DND-41 (cell line): ENCODE measurements at regions not wholly inside any gene's neighbourhood (a gene's known extent, or its start where the extent isn't known, plus 50 kb on each side); places are given as distances from the start of the nearest gene placed in this dataset.
"Not testable (repeated sequence)": the region's sequence is repeated elsewhere in the genome, so short reads cannot be mapped to it uniquely, and the experiment has no call there.

Experiments used
- ATAC-seq: fragments of 200-7000 bp; cut with Tn5 transposase; 3 replicates; pipeline ENCODE4 v1.9.1; 2021; ENCODE audit warnings: low read depth; ENCODE audit not compliant: insufficient read depth
- DNase-seq: peaks from one replicate; pipeline ENCODE4 v3.0.0-alpha.2; 2020
- H2AFZ ChIP-seq: 2 replicates; pipeline ENCODE4 v1.6.0; 2012; ENCODE audit warnings: low read depth, low read length
- H3K27ac ChIP-seq: 2 replicates; pipeline ENCODE4 v1.5.1; 2012; ENCODE audit warnings: low read length, inconsistent platforms
- H3K27me3 ChIP-seq: fragments of 200-600 bp; sonication (generic); 2 replicates; pipeline ENCODE4 v1.6.0; 2012; ENCODE audit warnings: low read length, mild to moderate bottlenecking, inconsistent platforms; ENCODE audit not compliant: insufficient read depth, poor library complexity
- H3K36me3 ChIP-seq: 2 replicates; pipeline ENCODE4 v1.5.1; 2012; ENCODE audit warnings: low read length, inconsistent platforms; ENCODE audit not compliant: insufficient read depth
- H3K4me1 ChIP-seq: 2 replicates; pipeline ENCODE4 v1.5.1; 2012; ENCODE audit warnings: mild to moderate bottlenecking, low read length; ENCODE audit not compliant: insufficient read depth
- H3K4me2 ChIP-seq: 2 replicates; pipeline ENCODE4 v1.6.0; 2012; ENCODE audit warnings: mild to moderate bottlenecking, moderate library complexity, low read length, inconsistent platforms; ENCODE audit not compliant: insufficient read depth
- H3K4me3 ChIP-seq, 2 experiments: fragments of 200-600 bp in 1 of 2; shearing (Covaris generic) in 1 of 2; 2 replicates each; pipeline ENCODE4 v1.5.1; 2012 to 2016; ENCODE audit warnings: inconsistent platforms in 2 of 2, low read length in 2 of 2, mild to moderate bottlenecking in 2 of 2, low read depth in 1 of 2, moderate library complexity in 1 of 2
- H3K79me2 ChIP-seq: 2 replicates; pipeline ENCODE4 v1.6.0; 2012; ENCODE audit warnings: low read length, inconsistent platforms; ENCODE audit not compliant: insufficient read depth
- H3K9ac ChIP-seq: 2 replicates; pipeline ENCODE4 v1.6.0; 2012; ENCODE audit warnings: low read depth, mild to moderate bottlenecking, inconsistent platforms, low read length, moderate library complexity
- H3K9me3 ChIP-seq: 2 replicates; pipeline ENCODE4 v1.5.1; 2012; ENCODE audit warnings: low read length, moderate library complexity, mild to moderate bottlenecking, inconsistent platforms; ENCODE audit not compliant: insufficient read depth, severe bottlenecking
- H4K20me1 ChIP-seq: 2 replicates; pipeline ENCODE4 v1.6.0; 2012; ENCODE audit warnings: low read length; ENCODE audit not compliant: insufficient read depth
- EZH2 ChIP-seq: IDR thresholded peaks from 3 replicates; pipeline ENCODE4 v1.6.1; 2012; ENCODE audit warnings: borderline replicate concordance, low read depth, mild to moderate bottlenecking, moderate library complexity, low read length, inconsistent platforms; ENCODE audit not compliant: severe bottlenecking
- TF ChIP-seq, protein P1 (sequence below): IDR thresholded peaks from 2 replicates; pipeline ENCODE4 v1.5.1; 2012; ENCODE audit warnings: borderline replicate concordance, low read length, moderate library complexity, mild to moderate bottlenecking; ENCODE audit not compliant: poor library complexity, severe bottlenecking; ENCODE audit errors: extremely low read depth

DNA sequence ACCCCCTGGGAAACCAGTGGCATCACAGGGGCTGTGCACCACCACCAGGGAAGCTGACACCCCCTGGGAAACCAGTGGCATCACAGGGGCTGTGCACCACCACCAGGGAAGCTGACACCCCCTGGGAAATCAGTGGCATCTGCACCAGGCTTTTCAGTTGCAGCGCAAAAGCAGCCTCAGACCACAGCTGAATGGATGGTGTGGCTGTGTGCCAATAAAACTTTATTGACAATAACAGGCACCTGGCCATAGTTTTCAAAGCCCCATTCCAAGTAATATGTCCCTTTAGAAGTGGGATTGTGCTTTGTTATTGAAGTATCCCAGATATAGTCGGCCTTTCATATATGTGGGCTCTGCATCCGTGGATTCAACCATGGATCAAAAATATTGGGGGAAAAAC lies 146.3 kb upstream of the HDAC4 start:
- H4K20me1 ChIP-seq, H3K4me2 ChIP-seq, H3K9me3 ChIP-seq, H3K36me3 ChIP-seq, H3K79me2 ChIP-seq, H3K27me3 ChIP-seq, H3K4me3 ChIP-seq, H2AFZ ChIP-seq, ATAC-seq: not testable (repeated sequence)
- peak overlapping the region; percentile 96 for H3K27ac ChIP-seq
- TF ChIP-seq, protein P1, sequence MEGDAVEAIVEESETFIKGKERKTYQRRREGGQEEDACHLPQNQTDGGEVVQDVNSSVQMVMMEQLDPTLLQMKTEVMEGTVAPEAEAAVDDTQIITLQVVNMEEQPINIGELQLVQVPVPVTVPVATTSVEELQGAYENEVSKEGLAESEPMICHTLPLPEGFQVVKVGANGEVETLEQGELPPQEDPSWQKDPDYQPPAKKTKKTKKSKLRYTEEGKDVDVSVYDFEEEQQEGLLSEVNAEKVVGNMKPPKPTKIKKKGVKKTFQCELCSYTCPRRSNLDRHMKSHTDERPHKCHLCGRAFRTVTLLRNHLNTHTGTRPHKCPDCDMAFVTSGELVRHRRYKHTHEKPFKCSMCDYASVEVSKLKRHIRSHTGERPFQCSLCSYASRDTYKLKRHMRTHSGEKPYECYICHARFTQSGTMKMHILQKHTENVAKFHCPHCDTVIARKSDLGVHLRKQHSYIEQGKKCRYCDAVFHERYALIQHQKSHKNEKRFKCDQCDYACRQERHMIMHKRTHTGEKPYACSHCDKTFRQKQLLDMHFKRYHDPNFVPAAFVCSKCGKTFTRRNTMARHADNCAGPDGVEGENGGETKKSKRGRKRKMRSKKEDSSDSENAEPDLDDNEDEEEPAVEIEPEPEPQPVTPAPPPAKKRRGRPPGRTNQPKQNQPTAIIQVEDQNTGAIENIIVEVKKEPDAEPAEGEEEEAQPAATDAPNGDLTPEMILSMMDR: peak; percentile 49
- DNase-seq: peak; percentile 83
- peak overlapping the region; percentile 61 for H3K9ac ChIP-seq
- H3K4me1 ChIP-seq: peaks cover 87% of the 10 kb centered on the region

DNA sequence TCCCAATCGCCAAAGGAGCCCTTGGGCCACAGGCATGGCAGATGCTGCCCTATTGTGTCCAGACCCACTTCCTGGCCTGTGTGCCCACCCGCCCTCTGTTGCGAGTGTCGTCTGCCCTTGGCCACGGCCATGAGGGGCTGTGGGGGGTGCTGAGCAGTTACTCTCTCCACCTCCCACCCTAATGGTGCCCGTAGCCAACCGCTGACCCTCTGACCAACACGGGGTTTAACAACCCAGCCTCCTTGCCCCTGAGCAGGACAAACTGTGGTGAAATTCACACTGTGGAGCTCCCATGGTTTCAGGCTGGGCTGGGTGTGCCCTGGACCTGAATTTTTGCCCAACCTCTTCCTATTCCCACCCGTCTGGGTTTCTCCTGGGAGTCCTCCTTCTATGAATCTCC lies 145.7 kb upstream of the HDAC4 start:
- Histone ChIP-seq H3K4me2 (peak overlapping the region; percentile 16), H3K27me3 (no peaks in the 10 kb centered on the region)

DNA sequence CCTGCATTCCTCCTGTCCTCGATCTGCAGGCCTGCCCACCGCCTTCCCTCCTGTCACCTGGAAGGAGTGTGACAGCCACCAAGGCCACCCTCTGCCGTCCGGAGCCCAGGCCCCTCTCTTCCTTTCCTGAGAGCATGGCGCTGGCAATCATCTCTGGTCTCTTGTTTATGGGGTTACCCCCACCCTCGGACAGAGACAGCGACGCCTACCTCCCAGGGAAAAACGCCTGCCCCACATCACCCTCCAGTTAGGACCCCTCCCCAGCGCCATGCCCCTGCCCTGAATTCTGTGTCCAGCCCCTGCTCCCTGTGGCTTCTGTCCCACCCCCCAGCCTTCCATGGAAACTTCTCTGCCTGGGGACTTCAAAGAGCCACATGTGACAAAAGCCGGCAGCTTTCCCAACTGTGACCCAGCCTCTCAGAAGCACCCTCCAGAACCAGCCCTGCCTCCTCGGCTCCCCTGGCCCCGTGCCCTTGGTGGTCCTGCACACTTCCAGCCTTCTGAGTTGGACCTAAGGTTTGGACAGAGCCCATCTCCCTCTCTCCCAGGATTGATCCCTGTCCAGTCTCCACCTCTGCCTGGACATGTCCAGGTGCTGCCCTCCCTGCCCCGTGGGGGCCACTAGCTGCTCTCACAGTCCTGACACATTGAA lies 145.0 kb upstream of the HDAC4 start:
- Histone ChIP-seq H3K27ac (peak overlapping the region; percentile 96), H3K79me2 (no peaks in the 10 kb centered on the region), H3K4me1 (peaks cover 74% of the 10 kb centered on the region), H3K4me2 (peak overlapping the region; percentile 28; the same call in 1 of the 2 replicates), H3K9ac (peak overlapping the region; percentile 56), H3K4me3 (peak overlapping the region in 1 of 2 experiments; percentile 28; a peak in 1 of 4 replicates), H2AFZ (no peak overlapping the region), H3K27me3 (no peaks in the 10 kb centered on the region), H4K20me1 (no peaks in the 10 kb centered on the region), H3K9me3 (peaks cover 5% of the 10 kb centered on the region), H3K36me3 (no peaks in the 10 kb centered on the region)
- ATAC-seq: no peak
- no peak for DNase-seq
- TF ChIP-seq, protein P1: no peak
- TF ChIP-seq EZH2: no peak

More for the DNA sequence above, 145.7 kb upstream of the HDAC4 start:
- no peaks in the 10 kb centered on the region for H3K36me3 ChIP-seq
- no peaks in the 10 kb centered on the region for H4K20me1 ChIP-seq
- 0 out of 2 replicates have a peak, but pooled peaks cover 1% of the 10 kb centered on the region for H3K79me2 ChIP-seq
- peak overlapping the region; percentile 96 for H3K27ac ChIP-seq
- H3K9ac ChIP-seq: peak overlapping the region; percentile 56
- H2AFZ ChIP-seq: no peak overlapping the region
- peak overlapping the region in 1 of 2 experiments; percentile 13; a peak in 1 of 4 replicates for H3K4me3 ChIP-seq
- DNase-seq: no peak
- ATAC-seq: no peak
- TF ChIP-seq, protein P1: no peak
- TF ChIP-seq EZH2: no peak
- H3K9me3 ChIP-seq: peaks cover 3% of the 10 kb centered on the region
- H3K4me1 ChIP-seq: peaks cover 81% of the 10 kb centered on the region
